GM21367 (cell line): ENCODE measurements at regions not wholly inside any gene's neighbourhood (a gene's known extent, or its start where the extent isn't known, plus 50 kb on each side); places are given as distances from the start of the nearest gene placed in this dataset.

Experiments used
- ATAC-seq: cut with Tn5 transposase; IDR thresholded peaks from one replicate; pipeline ENCODE4 v1.9.1; 2021; ENCODE audit not compliant: unreplicated experiment

GRCh38 chr4:3831529-3832150 is 65.5 kb downstream of the ADRA2C start:
- ATAC-seq, result no peak

- ATAC-seq, result no peak
Measured at GRCh38 chr4:3832536-3833220, 66.5 kb downstream of the ADRA2C start.

GRCh38 chr4:3833326-3833989 is 67.3 kb downstream of the ADRA2C start:
- no peak for ATAC-seq

GRCh38 chr4:3834186-3834662 is 68.0 kb downstream of the ADRA2C start:
- no peak for ATAC-seq

DNA sequence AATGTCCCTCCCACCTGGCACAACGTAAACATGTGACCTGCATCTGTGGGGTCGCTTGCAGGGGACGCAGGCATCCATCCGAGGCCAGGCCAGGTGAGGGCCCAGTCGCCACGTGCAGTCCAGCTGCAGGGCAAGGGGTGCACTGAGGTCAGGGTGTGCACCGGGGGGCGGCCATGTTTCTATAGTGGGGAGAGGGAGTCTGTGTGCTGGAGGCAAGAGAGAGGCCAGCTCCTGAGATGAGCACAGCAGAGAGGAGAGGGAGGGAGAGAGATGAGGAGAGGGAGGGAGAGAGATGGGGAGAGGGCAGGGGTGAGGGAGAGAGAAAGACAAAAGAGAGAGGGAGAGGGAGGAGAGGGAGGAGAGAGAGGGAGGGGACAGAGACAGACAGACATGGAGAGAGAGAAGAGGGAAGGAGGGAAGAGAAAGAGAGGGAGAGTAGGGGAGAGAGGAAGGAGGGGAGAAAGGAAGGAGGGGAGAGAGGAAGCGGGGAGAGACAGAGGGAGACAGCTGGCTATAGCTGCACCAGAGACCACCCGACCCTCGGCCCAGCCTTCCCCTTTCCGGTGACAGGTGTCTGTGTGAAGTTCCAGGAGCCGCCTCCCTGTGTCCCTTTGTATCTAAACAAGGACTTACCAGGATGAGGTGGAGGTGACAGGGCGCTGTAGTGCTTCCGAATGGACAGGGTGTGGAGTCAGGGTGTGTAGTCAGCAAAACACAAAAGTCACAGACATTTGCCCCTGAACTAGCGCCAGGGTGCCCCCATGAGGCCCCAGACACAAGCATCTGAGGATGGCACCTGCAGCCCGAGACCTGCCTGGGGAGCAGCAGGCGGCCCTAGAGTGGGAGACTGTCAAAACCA is 68.7 kb downstream of the ADRA2C start:
- no peak for ATAC-seq

- no peak for ATAC-seq
Measured at GRCh38 chr4:3835527-3836405, 69.6 kb downstream of the ADRA2C start.

GRCh38 chr4:3836406-3836755 is 70.2 kb downstream of the ADRA2C start:
- ATAC-seq, result no peak

- no peak for ATAC-seq
Measured at GRCh38 chr4:3836756-3837601, 70.8 kb downstream of the ADRA2C start.

DNA sequence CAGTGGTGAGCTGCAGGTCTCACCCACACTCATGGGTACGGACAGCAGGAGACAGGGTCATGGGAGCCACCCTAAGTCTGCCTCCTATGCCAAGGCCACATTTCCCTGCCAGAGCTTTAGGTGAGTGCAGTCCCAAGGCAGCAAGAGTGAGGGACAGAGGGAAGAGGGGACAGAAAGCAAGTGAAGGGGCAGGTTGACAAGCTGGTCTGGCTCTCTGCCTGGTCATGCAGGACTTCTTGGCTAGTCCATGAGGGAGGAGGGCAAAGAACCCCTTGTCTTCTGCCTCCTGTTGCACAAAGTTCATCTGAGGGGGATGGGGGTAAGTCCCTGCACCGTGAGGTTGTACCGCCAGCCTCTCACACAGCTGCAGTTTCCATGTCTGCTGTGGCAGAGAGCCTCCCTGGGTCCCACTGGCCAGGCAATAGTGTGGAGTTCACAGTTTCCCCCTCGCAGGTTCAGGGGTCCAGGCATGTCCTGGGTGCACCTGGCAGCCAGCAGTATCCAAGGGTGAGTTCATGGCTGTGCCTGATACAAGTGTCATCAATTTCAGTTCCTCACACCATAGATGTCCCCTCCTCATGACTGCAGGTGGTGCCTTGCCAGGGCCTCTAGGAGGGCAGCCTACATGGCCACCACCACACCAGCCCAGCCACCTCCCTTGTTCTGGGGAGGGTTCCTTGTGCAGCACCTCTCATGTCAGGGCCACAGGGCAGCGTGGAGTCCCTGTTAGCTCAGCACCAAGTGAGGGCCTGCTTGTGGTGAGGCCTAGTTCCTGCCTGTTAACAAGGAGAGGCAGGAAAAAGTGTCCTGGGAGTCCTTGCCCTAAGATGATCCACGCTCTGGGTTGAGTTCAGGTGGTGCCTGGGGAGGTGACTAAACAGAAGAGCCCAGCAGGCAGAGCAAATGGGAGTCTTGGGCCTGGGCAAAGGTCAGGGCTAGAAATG is 72.5 kb downstream of the ADRA2C start:
- no peak for ATAC-seq

DNA sequence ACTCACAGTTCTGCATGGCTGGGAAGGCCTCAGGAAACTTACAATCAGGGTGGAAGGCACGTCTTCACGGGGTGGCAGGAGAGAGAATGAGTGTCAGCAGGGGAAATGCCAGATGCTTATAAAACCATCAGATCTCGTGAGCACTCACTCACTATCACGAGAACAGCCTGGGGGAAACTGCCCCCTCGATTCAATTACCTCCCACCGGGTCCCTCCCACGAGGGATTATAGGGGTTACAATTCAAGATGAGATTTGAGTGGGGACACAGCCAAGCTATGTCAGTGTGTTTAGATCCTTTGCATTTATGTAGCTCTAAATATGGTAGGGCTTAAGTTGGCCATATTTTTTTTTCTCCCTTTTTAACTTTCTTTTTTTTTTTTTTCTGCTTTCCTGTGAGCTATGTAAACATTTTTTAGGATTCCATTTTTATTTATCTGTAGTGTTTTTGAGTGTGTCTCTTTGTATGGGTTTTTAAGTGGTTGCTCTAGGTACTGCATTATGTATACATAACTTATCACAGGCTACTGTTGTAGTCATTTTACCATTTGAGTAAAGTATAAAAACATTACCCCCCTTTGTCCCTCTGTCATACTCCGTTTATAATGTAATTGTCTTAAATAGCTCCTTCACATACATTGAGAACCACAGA is 79.0 kb downstream of the ADRA2C start:
- no peak for ATAC-seq

- ATAC-seq, result no peak
Measured at GRCh38 chr4:3845744-3846429, 79.7 kb downstream of the ADRA2C start.

DNA sequence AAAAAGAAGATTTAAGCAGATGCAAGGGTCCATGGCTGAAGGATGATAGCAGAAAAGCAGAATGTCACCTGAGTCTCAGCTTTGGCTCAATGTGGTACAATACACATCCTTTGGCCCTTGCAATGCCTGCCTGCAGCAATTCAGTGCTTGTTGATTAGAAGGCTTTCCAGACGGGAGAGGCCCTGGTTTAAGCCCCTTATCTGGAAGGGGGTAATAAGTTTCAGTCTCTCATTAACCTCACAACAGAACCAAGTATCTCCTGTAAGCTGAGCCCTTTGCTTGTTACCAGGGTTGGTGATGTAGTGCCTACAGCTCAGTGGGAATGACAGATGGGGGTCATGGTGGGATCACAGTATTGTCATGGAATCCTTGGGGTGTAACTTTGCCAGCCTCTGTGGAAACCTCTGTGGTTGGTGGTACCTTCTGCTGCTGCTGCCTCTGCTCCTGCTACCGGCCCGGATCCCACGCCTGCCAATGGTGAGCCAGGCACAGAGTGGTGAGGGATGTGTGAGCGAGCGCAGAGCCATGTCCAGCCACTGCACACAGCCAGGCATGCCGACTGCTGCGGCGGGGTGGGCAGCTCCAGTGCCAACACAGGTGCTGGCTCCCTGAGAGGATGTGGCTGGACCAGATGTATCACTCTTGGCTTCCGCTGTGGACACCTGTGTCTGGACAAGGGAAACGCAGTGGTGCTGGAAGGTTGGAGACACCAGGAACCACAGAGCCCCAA is 81.2 kb downstream of the ADRA2C start:
- ATAC-seq, result no peak

DNA sequence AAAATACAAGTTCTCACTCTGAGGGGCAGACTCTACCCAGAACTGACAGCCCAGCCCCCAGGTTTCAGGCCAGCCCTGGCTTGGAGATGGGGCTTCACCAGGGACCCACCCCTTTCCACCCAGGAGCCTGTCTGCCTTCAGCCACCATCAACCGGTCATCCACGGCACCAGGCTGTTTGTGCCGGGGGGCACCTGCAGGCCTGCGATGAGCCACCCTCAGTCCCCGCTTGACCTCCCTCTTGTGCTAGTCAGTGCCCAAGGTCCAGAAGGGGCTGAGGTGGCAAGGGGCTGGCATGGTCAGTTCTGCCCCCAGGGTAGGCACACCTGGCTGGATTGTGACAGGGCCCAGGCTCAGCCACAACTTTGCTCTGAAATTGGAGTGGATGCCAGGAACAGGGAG is 82.1 kb downstream of the ADRA2C start:
- no peak for ATAC-seq

GRCh38 chr4:3849140-3849539 is 83.0 kb downstream of the ADRA2C start:
- no peak for ATAC-seq

- no peak for ATAC-seq
Measured at GRCh38 chr4:3850128-3850527, 83.9 kb downstream of the ADRA2C start.

- ATAC-seq, result no peak
Measured at GRCh38 chr4:3851211-3851610, 85.0 kb downstream of the ADRA2C start.

DNA sequence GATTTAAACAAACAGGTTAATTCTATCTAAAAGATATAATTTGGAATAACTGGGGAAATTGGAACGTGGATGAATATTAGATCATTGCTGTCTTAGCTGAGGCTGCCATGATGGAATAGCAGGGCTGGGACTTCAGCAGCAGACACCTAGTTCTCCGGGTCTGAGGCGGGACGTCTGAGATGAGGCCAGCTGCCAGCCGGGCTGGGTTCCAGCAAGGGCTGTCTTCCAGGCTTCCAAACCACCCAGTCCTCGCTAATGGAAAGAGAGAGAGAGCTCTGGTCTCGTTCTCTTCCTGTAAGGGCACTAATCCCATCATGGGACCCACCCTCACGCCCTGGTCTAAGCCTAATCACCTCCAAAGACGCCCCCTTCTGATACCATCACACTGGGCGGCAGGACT is 85.7 kb downstream of the ADRA2C start:
- no peak for ATAC-seq
